ENCODE measurements at regions not wholly inside any gene's neighbourhood (a gene's known extent, or its start where the extent isn't known, plus 50 kb on each side); places are given as distances from the start of the nearest gene placed in this dataset.

DNA sequence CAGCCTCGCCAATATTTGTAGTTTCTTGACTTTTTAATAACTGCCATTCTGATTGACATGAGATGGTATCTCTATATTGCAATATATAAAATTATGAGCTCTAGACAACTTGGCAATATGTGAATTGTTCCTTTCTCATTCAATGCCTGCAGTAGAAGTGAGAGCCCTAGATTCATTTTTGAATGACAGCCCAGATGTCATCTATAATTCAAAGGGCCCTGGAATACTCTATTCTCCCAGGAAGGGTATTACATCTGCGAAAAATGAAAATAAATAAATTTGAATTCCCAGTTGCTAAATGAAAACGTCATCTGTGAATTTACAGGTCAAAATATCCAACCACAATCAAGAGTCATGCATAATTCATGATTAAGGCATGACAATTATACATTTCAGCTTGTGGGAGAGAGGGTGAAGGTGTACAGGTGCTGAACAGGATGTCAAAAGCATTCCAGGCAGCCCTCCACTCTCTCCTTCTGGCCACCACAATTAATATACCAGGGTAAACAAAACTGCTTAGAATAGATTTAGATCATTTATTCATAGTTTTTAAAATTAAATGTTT lies 1147.3 kb downstream of the XPNPEP1 start:
- DNase-seq = no peak
- Mint-ChIP-seq H3K27ac (no peak overlapping the region), H3K36me3 (no peaks in the 10 kb centered on the region), H3K27me3 (peaks cover 0 to 5% (median 0%) of the 10 kb centered on the region in 3 donors), H3K4me3 (peak overlapping the region in 1 of 8 donors; percentile 23), H3K4me1 (no peaks in the 10 kb centered on the region), H3K9me3 (peaks cover 0 to 2% (median 0%) of the 10 kb centered on the region in 7 donors)
- ATAC-seq (ENCODE audit: low read depth in 2 of 2) = no peak

DNA sequence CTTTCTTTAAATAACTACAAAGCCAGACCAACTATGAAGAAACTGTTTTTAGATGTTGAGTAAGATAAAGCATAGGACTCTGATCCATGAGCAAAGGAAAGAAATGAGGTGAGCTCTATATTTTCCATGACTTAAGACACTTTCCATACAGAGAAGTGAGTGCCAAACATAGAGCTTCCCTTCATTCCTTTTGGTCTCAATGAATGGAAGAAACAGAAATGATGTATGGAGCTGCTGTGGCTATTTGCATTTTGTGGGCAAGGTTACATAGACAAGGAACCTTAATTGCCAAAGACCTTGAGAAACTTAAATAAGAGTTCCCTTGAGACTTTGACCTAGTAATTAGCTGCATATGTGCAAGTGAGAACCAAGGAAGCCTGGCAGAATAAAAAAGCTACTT lies 1152.2 kb downstream of the XPNPEP1 start:
- H3K27me3 Mint-ChIP-seq = no peaks in the 10 kb centered on the region
- ATAC-seq (ENCODE audit: low read depth in 2 of 2) = no peak
- no peaks in the 10 kb centered on the region for H3K4me1 Mint-ChIP-seq
- H3K9me3 Mint-ChIP-seq = peaks cover 0 to 3% (median 0%) of the 10 kb centered on the region in 7 donors
- DNase-seq = no peak
- no peak overlapping the region for H3K27ac Mint-ChIP-seq
- H3K36me3 Mint-ChIP-seq = no peaks in the 10 kb centered on the region
- H3K4me3 Mint-ChIP-seq = no peak overlapping the region

- ATAC-seq (ENCODE audit: low read depth in 2 of 2) (no peak), DNase-seq (no peak)
- Mint-ChIP-seq H3K27me3 (no peaks in the 10 kb centered on the region), H3K9me3 (peaks cover 0 to 3% (median 1%) of the 10 kb centered on the region in 7 donors), H3K36me3 (no peaks in the 10 kb centered on the region), H3K4me1 (no peaks in the 10 kb centered on the region), H3K27ac (no peak overlapping the region), H3K4me3 (no peak overlapping the region)
Observed at GRCh38 chr10:108765794-108766193, 1157.5 kb downstream of the XPNPEP1 start.

DNA sequence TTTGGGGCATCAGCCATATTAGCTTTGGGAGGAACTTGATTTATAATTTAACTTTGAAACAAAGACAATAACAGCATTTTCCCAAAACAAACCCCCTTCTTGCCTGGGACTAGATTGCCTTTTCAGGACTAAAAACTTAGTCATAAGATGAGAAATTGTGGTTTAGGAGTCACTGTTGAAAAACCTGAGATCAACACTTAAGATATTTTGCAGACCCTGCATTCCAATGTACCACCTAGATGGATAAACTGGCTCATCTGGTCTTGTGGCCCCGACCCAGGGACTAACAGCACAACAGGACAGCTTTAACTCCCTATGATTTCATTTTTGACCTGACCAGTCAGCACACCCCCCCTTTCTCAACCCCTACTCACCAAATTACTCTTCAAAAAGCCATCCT lies 1165.4 kb downstream of the XPNPEP1 start:
- no peak overlapping the region for H3K27ac Mint-ChIP-seq
- peaks cover 0 to 5% (median 0%) of the 10 kb centered on the region in 3 donors for H3K27me3 Mint-ChIP-seq
- H3K36me3 Mint-ChIP-seq = no peaks in the 10 kb centered on the region
- H3K9me3 Mint-ChIP-seq = no peaks in the 10 kb centered on the region
- H3K4me3 Mint-ChIP-seq = no peak overlapping the region
- no peak for DNase-seq
- ATAC-seq (ENCODE audit: low read depth in 2 of 2) = no peak
- H3K4me1 Mint-ChIP-seq = no peaks in the 10 kb centered on the region

DNA sequence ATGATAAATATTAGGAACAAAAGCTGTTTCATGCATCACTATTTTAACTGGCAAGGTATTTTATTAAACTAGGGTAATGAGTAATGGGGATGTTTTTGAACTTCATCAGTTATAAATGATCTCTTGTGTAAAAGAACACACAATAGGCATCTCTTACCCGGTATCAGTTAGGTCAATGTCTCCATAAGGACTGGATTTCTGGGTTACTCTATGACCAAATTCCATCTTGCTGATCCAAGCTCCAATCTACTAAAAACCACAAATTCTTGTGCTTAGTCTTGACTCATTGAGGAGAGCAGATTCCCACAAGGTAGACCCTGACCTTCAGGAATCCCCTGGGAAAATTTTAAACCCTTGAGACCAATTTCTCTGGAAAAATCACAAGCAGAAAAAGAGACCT lies 1167.7 kb downstream of the XPNPEP1 start:
- H3K27me3 Mint-ChIP-seq = peaks cover 0 to 11% (median 0%) of the 10 kb centered on the region in 3 donors
- no peak for ATAC-seq (ENCODE audit: low read depth in 2 of 2)
- H3K9me3 Mint-ChIP-seq = peaks cover 0 to 6% (median 0%) of the 10 kb centered on the region in 7 donors
- DNase-seq = no peak
- no peaks in the 10 kb centered on the region for H3K36me3 Mint-ChIP-seq
- no peak overlapping the region for H3K4me3 Mint-ChIP-seq
- H3K27ac Mint-ChIP-seq = no peak overlapping the region
- no peaks in the 10 kb centered on the region for H3K4me1 Mint-ChIP-seq

DNA sequence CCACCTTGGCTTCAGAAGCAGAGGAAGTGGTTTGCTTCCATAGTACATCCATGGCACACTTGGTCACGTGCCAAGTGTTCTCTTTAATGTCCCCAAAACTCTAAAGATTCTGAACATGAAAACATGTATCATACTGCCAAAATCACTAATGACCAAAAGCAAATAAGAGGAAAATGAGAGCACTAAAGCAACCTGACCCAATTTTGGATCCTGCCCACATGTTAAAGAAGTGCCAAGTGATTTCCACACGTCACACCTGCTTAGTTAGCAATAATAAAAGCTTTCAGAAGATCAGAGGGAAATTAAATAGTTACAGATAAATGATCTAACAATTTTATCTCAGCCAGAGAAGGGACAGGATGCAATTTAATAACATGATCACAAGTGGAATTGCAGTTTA lies 1170.0 kb downstream of the XPNPEP1 start:
- Mint-ChIP-seq H3K27ac (no peak overlapping the region), H3K4me3 (no peak overlapping the region), H3K4me1 (no peaks in the 10 kb centered on the region), H3K36me3 (no peaks in the 10 kb centered on the region), H3K9me3 (peaks cover 0 to 6% (median 0%) of the 10 kb centered on the region in 7 donors), H3K27me3 (peaks cover 0 to 8% (median 0%) of the 10 kb centered on the region in 3 donors)
- no peak for DNase-seq
- no peak for ATAC-seq (ENCODE audit: low read depth in 2 of 2)

- Mint-ChIP-seq H3K4me3 (no peak overlapping the region), H3K27me3 (peaks cover 0 to 5% (median 0%) of the 10 kb centered on the region in 3 donors), H3K27ac (no peak overlapping the region), H3K9me3 (peaks cover 0 to 11% (median 0%) of the 10 kb centered on the region in 7 donors), H3K4me1 (no peaks in the 10 kb centered on the region), H3K36me3 (no peaks in the 10 kb centered on the region)
- ATAC-seq (ENCODE audit: low read depth in 2 of 2) = no peak
- no peak for DNase-seq
Observed at GRCh38 chr10:108749042-108749441, 1174.3 kb downstream of the XPNPEP1 start.

DNA sequence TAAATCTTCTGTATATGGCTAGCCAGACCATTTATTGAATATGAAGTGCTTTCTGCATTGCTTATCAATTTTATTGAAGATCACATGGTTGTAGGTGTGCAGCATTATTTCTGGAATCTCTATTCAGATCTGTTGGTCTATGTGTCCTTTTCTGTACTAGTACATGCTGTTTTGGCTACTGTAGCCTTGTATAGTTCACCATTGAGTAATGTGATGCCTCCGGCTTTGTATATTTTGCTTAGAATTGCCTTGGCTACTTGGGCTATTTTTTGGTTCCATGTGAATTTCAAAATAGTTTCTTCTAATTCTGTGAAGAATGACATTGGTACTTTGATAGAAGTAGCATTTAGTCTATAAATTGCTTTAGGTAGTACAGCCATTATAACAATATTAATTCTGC lies 1187.2 kb downstream of the XPNPEP1 start:
- peaks cover 0 to 2% (median 0%) of the 10 kb centered on the region in 3 donors for H3K4me1 Mint-ChIP-seq
- H3K27ac Mint-ChIP-seq = no peak overlapping the region
- no peaks in the 10 kb centered on the region for H3K36me3 Mint-ChIP-seq
- H3K9me3 Mint-ChIP-seq = peaks cover 0 to 7% (median 0%) of the 10 kb centered on the region in 7 donors
- ATAC-seq (ENCODE audit: low read depth in 2 of 2) = no peak
- no peak for DNase-seq
- H3K27me3 Mint-ChIP-seq = no peaks in the 10 kb centered on the region
- no peak overlapping the region for H3K4me3 Mint-ChIP-seq

DNA sequence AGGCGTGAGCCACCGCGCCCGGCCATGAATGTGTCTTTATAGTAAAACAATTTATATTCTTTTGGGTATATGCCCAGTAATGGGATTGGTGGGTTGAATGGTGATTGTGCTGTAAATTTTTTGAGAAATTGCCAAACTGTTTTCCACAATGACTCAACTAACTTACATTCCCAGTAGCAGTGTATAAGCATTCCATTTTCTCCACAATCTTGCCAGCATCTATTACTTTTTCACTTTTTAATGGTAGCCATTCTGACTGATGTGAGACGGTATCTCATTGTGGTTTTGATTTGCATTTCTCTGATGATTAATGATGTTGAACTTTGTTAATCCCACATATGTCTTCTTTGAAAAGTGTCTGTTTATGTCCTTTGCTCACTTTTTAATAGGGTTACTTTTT lies 1187.9 kb downstream of the XPNPEP1 start:
- H3K27ac Mint-ChIP-seq = no peak overlapping the region
- no peaks in the 10 kb centered on the region for H3K36me3 Mint-ChIP-seq
- H3K4me3 Mint-ChIP-seq = no peak overlapping the region
- peaks cover 0 to 7% (median 2%) of the 10 kb centered on the region in 7 donors for H3K9me3 Mint-ChIP-seq
- DNase-seq (no peak), ATAC-seq (ENCODE audit: low read depth in 2 of 2) (no peak)
- H3K4me1 Mint-ChIP-seq = peaks cover 0 to 2% (median 0%) of the 10 kb centered on the region in 3 donors
- no peaks in the 10 kb centered on the region for H3K27me3 Mint-ChIP-seq

DNA sequence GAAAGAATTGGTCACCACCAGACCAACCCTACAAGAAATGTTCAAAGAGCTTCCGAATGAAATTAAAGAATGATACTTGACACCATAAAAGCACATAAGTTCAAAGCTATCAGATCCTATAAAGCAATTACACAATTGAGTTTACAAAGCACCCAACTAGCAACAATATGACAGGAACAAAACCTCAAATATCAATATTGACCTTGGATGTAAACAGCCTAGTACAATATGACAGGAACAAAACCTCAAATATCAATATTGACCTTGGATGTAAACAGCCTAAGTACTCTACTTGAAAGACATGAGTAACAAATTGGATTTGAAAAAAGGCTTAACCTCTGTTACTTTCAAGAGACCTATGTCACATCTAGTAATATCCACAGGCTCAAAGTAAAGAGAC lies 1201.4 kb downstream of the XPNPEP1 start:
- DNase-seq = no peak
- no peak overlapping the region for H3K27ac Mint-ChIP-seq
- H3K36me3 Mint-ChIP-seq = peaks cover 0 to 8% of the 10 kb centered on the region in 2 donors
- ATAC-seq (ENCODE audit: low read depth in 2 of 2) = no peak
- peaks cover 0 to 9% (median 0%) of the 10 kb centered on the region in 3 donors for H3K27me3 Mint-ChIP-seq
- no peaks in the 10 kb centered on the region for H3K4me1 Mint-ChIP-seq
- H3K9me3 Mint-ChIP-seq = peaks cover 4 to 18% (median 14%) of the 10 kb centered on the region in 7 donors
- no peak overlapping the region for H3K4me3 Mint-ChIP-seq

GRCh38 chr10:108716352-108716751 lies 1207.0 kb downstream of the XPNPEP1 start:
- Mint-ChIP-seq H3K27ac (no peak overlapping the region), H3K4me3 (no peak overlapping the region), H3K4me1 (no peaks in the 10 kb centered on the region), H3K9me3 (peaks cover 10 to 39% (median 20%) of the 10 kb centered on the region in 7 donors), H3K27me3 (no peaks in the 10 kb centered on the region), H3K36me3 (peaks cover 7 to 29% of the 10 kb centered on the region in 2 donors)
- ATAC-seq (ENCODE audit: low read depth in 2 of 2) (no peak), DNase-seq (no peak)

GRCh38 chr10:108709927-108710722 lies 1213.2 kb downstream of the XPNPEP1 start:
- Mint-ChIP-seq H3K27ac (no peak overlapping the region), H3K27me3 (no peaks in the 10 kb centered on the region), H3K9me3 (peaks cover 4 to 34% (median 13%) of the 10 kb centered on the region in 7 donors), H3K4me3 (no peak overlapping the region), H3K36me3 (peaks cover 7 to 21% of the 10 kb centered on the region in 2 donors), H3K4me1 (no peaks in the 10 kb centered on the region)
- ATAC-seq (ENCODE audit: low read depth in 2 of 2) (no peak), DNase-seq (no peak)

DNA sequence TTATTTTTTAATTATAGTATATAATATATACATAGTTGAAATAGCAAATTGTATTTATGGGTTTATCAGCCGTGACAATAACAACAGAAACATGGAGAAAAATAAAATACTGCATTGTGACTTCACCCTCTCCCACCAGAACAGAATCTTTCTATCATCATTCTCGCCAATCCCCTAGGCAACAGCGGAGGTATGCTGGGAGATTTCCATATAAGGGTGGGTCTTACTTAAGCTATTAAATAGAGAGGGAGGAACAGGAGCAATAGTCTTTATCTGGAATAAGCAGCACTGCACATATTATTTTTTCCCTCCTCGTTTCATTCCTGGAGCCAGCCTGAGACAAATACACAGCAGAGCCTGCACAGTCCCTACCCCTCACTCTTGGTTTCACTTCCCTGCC lies 1214.9 kb downstream of the XPNPEP1 start:
- Mint-ChIP-seq H3K9me3 (peaks cover 4 to 17% (median 10%) of the 10 kb centered on the region in 7 donors), H3K36me3 (peaks cover 0 to 9% of the 10 kb centered on the region in 2 donors), H3K4me1 (no peaks in the 10 kb centered on the region), H3K4me3 (no peak overlapping the region), H3K27me3 (no peaks in the 10 kb centered on the region), H3K27ac (no peak overlapping the region)
- ATAC-seq (ENCODE audit: low read depth in 2 of 2) (no peak), DNase-seq (no peak)

- no peaks in the 10 kb centered on the region for H3K27me3 Mint-ChIP-seq
- H3K9me3 Mint-ChIP-seq = peaks cover 0 to 3% (median 0%) of the 10 kb centered on the region in 7 donors
- DNase-seq (no peak), ATAC-seq (ENCODE audit: low read depth in 2 of 2) (no peak)
- H3K4me1 Mint-ChIP-seq = no peaks in the 10 kb centered on the region
- H3K36me3 Mint-ChIP-seq = no peaks in the 10 kb centered on the region
- H3K27ac Mint-ChIP-seq = no peak overlapping the region
- no peak overlapping the region for H3K4me3 Mint-ChIP-seq
Observed at GRCh38 chr10:108696792-108697477, 1226.4 kb downstream of the XPNPEP1 start.

Data from naive B cell (primary cell).